NCI-H2227 treated with DMSO at 0.1 percent for 48 hours (cell line): ENCODE measurements at regions not wholly inside any gene's neighbourhood (a gene's known extent, or its start where the extent isn't known, plus 50 kb on each side); places are given as distances from the start of the nearest gene placed in this dataset.

Experiments used
- DNase-seq: peaks from one replicate; lab custom pipeline; 2025; lab: John Stamatoyannopoulos, UW

DNA sequence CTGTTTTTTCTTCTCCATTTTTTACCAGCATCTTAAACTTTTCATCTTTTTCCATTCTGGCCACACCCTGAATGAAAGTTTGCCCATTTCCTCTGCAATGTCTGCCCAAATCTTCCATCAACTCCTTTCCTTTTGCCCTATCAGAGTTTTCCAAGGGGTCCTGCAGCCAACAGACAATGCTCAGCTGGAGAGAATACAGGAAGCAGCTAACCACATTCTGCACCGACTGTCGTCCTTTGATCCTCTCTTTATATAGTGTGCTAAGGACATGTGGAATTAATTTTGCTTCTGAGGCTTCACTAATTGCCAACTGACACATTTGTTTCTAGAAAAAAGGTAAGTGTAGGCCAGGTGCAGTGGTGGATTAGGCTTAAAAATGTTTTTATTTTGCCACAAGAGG, 50.5 kb upstream of the DLX2 start:
- no peak for DNase-seq

DNA sequence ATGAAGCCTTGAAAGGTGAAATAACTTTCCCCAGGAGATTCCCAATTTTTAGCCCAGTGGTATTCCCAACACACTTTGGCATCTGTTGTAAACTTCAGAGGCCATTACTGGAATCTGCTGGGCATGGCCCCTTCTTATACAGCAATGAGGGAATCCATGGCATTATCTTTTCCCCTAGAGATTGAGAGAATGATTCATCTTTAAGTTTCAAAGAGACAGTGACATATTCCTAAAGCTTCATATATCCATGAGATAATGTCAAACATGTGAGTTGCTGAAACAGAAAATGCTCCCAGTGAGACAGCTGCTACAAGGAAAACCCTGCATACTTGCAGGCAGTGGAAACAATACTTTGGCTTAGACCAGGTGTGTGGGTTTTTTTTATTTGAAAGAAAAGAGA, 51.1 kb upstream of the DLX2 start:
- DNase-seq, result no peak

DNA sequence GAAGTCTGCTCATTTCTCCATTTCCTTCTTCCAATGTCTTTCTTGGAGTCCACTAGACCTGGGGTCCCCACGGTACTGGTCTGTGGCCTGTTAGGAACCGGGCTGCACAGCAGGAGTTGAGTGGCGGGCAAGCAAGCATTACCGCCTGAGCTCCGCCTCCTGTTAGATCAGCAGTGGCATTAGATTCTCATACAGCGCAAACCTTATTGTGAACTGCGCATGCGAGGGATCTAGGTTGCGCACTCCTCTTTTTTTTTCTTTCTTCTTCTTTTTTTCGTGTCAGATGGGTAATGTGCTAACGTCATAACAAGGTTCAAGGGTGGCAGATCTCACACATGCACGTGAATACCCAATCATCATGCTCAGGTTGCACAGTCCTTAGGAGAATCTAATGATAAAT, 53.1 kb upstream of the DLX2 start:
- DNase-seq, result no peak

DNA sequence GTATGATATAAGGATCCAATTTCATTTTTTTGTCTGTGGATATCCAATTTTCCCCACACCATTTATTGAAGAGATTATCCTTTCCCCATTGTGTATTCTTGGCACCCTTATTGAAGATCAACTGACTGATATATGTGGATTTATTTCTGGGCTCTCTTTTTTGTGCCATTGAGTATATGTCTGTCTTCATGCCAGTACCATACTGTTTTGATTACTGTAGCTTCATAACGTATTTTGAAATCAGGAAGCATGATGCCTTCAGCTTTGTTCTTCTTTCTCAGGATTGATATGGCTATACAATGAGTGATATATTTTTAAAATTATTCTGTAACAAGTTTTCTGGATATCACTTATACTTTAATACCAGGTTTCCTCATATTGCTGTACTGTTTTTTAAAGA, 58.1 kb upstream of the DLX2 start:
- DNase-seq, result no peak

DNA sequence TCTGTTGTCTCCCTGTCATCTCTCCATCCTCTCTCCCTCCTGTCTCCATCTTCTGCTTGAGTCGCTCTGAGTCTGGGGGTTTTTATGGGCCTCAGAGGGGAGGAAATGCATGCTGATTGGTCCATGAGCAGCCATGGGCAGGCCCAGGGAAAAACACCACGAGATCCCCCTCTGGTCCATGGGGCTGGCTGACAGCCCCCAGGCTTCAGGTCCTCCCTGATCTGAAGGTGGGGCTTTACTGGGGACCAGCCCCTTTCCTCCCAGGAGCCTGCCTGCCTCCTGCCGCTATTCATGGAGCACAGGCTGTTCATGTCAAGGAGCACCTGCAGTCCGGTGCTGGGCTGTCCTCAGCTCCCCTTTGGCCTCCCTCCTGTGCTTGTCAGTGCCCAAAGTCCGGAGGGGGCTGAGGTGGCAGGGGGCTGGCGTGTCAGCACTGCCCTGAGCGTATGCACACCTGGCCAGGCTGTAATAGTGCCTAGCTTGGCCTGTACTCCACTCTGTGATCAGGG, 59.6 kb upstream of the DLX2 start:
- no peak for DNase-seq

DNA sequence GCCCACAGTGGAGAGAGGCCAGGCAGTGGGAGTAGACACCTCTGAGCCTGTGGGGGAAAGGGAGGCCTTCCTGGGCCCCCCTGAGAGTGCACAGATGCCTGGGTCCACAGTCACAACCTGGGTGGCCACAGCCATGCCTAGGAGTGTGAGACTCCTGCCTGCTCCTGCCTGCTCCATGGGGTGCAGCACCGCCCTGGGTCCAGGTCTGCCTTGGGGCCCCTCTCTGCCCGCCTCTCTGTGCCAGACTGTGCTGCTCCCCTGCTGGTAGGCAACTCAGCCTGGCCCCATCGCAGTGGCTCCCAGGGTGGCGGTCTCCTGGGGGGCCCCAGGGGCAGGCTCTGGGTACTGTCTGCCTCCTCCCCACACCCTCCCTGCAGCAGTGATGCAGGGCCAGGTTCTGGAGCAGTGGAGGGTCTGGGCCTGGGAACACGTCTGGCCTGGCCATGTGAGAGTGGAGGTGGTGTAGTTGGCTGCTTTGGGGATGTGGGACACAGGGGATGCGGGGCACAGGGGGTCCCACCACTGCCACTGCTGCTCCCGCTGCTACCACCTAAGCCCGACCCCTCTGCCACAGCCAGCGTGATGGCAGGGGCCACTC, 60.1 kb upstream of the DLX2 start:
- no peak for DNase-seq

DNA sequence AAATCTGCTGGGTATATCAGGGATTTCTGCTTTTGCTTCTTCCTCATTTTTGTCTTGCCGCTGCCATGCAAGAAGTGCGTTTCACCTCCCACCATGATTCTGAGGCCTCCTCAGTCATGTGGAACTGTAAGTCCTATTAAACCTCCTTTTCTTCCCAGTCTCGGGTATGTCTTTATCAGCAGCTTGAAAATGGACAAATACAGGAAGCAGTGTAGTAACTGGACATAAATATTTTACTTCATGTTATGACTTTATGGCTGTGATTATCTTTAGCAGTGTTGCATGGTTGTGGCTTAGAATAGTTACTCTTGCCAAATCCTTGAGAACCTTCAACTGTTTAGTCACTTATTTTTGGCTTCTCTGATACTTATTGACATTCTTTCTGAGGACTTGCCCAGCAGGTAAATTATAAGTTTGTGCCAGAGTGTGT, 66.2 kb upstream of the DLX2 start:
- peak; percentile 25 for DNase-seq

DNA sequence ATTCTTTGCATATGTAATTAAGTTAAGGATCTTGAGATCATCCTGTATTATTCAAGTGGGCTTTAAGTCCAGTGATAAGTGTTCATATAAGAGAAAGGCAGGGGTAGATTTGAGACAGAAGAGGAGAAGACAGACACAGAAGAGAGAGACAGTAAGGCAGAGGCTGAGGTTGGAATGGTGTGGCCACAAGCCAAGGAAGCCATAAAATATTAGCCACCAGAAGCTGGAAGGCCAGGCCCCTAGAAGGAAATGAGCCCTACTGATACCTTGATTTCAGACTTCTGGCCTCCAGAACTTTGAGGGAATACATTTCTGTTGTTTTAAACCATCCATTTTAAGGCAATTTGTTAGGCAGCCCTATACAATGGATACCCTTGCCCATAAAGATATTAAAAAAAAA, 66.9 kb upstream of the DLX2 start:
- DNase-seq, result no peak

DNA sequence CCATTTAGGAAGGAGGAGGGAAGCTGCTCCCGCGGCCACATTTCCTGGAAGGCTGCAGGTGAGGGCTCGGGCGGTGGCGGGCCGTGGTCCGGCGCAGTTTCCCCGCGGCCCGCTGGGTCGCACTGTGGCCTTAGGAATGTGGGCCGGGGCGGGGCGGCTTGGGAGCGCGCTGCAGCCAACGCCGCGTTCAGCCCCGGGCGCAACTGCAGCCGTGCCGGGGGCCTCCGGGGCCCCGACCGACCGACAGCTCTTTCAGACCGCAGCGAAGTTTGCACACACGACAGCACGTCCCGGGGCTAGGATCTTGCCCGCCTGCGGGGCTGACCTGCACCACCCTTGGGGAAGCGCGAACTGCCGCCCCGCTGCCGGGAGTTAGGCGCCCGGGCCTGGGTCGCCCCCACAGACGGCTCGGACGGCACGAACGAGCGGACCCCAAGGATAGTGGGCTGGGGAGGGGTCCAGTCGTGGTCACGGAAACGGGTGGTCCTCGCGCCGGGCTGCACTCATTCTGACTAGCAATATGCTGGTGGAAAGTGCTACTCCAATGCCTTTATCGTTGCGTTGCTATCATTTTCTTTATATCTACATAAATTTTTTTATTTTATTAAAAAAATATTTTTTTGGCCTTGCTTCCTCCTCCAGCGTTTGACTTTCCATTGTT, 69.9 kb upstream of the DLX2 start:
- peak; percentile 83 for DNase-seq

DNA sequence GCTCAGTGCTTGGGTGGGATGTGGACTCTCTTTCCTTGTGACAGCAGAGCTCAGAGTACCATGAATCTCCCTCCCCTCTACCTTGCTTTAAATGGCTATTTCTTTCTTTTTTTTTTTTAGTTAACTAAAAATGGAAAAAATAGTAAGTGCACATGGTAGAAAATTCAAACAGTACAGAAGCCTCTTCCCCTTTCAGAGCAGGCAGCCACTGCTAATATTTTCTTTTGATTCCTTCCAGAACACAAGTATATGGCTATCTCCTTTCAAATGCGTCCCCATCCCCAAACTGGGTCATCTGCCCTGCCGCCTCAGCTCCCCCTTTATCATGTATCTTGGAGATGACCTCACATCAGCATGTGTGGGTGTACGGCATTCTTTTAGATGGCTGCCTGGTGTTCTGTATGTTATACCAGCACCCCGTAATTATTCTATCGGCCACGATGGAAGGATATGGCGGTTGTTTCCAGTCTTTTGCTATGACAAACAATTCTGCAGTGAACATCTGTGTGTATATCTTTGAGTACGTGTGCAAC, 70.5 kb upstream of the DLX2 start:
- peak; percentile 62 for DNase-seq

DNA sequence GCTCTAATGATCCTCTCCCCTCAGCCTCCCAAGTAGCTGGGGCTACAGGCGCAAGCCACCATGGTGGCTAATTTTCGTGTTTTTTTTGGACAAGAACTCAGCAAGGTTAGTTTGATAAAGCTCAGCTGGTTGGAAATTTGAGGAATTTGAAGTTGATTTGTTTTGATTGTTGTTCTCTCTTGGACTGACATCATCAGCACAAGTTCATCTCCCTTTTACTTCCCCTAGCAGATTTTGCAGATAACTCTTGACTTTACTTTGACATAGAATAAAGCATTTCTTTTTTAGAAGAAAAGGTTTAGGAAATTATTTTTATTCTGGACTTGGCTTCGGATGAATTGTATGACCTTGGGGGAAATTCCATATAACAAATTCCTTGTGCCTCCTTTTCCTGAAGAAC, 74.9 kb upstream of the DLX2 start:
- no peak for DNase-seq

DNA sequence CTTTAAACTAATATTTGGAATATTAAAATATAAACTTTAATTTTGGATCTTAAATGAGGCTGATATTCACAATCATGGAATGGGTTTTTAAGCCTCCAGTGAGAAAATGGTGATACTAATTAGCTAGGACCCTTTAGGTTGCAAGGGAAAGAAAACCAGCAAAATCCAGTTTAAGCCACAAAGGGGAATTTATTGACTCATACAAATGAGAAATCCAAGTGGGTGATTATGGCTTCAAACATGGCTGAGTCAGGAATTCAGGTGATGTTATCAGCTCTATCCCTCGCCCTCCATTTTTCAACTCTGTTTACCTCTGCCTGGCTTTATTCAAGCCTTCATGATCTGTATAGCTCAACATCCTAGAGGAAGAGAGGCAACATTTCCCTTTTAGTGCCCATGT, 75.3 kb upstream of the DLX2 start:
- no peak for DNase-seq

DNA sequence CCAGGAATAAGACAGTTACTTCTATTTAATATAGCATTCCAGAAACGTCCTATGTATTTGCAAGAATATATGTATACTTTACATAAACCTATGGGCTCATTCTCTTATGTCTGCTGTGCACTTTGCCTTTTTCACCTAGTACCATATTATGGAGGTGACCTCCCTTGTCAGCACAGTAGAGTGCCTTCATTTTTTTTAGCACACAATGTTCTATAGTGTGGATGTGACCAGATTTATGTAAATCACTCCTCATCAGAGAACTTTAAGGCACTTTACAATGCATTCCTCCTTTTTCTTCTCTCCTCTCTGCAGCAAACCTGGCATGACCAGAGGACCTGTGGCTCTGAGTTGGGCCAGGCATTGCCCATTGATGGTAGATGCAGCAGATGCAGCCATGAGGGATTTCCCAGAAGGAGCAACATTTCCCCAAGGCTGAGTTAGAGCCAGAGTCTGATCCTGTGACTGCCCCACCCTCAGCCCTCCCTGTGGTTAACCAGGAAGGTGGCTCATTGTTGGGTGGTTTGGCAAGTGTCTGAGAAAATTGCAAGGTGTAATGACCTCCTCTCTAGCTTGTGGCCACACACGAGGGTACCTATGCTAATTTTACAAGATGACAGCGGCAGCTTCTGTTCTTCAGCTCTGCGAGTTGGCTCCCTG, 76.5 kb upstream of the DLX2 start:
- no peak for DNase-seq

DNA sequence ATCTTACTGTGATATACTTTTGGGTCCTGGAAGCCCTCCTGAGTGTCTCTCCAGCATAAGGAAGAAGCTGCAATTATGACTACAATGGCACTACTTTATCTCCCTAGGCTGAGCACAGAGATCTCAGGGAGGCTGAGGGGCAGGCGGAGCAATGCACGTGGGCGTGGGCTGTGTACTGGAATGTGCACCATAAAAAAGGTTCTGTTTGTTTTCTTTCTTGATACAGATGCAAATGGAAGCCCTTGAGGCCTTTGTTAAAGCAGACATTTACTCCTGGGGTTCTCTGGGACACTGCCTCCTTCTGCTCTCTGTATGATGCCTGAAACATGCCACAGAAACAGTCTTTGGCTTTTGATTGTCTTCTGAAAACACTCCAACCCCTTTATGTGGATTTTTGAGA, 79.1 kb upstream of the DLX2 start:
- no peak for DNase-seq

DNA sequence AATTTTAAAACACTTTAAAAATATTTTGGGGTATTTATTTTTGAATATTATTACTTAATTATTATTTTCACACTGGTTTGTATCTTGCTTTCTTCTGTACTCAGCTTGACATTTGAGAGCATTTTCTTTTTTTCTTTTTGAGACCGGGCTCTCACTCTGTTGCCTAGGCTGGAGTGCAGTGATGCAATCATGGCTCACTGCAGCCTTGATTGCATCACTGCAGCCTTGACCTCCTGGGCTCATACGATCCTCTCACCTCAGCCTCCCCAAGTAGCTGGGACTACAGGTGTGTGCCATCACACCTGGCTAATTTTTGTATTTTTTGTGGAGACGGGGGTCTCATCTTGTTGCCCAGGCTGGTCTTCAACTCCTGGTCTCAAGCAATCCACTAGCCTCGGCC, 79.9 kb upstream of the DLX2 start:
- DNase-seq, result no peak

DNA sequence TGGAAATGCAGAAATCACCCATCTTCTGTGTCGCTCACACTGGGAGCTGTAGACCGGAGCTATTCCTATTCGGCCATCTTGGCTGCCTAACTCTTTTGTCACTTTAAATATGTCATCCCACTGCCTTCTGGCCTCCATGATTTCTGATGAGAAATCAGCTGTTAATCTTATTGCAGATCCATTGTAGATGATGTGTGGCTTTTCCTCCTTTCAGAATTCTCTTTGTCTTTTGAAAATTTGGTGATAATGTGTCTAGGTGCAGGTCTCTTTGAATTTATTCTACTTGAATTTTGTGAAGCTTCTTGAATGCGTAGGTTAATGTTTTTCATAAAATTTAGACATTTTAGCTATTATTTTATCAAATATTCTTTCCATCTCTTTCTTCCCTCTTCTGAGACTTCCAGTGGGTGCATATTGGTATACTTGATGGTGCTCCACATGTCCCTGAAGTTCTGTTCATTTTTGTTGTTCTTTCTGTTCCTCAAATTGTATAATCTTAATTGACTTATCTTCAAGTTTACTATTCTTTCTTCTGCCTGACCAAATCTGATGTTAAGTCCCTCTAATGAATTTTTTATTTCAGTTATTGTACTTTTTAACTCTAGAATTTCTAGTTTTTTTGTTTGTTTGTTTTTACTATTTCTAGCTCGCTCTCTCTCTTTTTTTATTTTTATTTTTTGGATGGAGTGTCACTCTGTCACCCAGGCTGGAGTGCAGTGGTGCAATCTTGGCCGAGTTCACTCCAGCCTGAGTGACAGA, 90.8 kb upstream of the DLX2 start:
- DNase-seq, result no peak

DNA sequence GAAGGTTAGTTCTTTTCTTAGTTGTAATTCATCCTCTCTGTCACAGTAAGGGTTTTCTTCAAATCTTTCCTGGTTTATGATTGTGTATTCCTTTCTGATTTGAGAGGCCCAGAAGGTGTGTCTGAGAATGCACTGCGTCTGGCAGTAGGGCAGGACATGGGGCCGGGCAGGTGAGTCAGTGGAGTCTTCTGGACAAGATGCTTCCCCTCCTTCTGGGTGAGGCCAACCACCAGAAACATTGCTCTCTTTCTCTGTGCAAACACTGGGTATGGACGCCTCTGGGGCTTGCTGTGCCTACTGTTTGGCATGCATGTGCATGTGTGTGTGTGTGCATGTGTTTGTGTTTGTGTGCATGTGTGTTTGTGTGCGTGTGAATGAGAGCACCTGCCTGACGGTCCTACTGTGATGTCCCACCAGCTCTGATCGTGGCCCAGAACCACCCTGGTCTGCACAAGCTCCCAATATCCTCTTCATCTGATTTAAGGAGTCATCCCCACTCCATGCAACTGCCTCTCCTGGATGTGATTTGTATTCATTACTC, 93.2 kb upstream of the DLX2 start:
- DNase-seq, result no peak

DNA sequence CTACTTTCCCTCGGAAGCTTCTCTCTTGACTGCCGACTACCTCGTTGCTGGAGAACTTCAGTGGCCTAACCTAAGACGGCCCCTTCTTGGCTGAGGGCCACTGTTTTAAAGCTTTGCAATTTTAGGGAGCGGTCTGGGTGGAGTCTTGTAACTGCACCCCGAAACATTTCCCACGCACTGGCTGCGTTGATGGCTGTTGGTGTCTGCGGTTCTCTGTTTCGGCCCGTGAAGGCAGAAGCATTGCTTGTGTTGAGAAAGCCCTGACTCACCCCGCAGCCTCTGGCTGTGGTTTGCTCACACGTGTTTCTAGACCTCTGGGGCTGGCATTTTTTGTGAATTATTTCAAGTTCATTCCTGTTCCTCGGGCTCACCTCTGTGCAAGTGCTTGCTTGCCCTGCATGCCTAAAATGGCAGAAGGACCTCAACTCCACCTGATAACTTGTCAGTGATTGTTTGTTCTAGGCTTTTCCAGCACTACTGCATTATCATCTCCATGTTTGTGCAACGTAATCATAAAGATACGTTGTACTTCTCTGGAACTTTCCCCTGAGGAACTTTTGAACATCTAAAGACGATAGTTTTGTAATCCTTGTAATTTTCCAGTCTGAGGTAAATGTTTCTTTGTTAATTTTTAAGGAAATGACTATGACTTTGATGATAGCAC, 94.2 kb upstream of the DLX2 start:
- no peak for DNase-seq

DNA sequence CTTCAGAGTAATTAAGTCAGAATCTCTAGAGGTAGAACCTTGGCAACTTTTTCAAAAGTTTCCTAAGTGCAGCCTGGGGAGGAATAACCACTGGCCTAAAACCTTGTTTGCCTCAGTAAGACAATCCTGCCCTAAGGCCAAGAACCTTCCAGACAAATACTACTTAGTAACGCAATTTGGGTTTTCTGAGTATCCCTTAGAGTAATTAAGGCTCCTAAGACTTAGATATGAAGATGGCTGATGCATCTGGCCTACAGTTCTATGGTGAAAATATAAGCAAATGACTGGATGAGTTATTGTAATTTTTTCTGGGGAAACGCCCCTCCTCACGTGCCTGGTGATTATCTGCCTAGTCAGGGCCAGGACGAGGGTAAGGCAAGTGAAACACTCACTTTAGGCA, 95.7 kb upstream of the DLX2 start:
- DNase-seq, result no peak

DNA sequence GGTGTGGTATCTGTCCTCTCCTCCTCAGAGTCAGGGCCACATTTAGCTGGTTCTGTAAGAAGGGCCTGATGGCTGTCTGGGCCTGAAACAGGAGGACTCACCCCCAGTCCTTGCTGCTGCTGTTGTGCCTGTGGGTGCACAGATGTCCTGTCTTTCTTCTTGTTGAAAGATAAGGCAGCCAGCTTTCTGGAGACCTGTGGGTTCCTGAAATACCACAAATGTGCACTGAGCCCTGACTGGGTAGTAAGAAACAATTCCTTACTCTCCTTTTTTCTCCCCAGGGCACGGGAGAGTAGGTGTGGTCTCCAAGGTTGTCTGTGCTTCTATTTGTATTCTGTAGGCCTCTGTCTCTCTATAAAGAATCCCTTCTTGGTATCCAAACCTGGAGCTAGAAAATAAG, 96.2 kb upstream of the DLX2 start:
- DNase-seq, result no peak

DNA sequence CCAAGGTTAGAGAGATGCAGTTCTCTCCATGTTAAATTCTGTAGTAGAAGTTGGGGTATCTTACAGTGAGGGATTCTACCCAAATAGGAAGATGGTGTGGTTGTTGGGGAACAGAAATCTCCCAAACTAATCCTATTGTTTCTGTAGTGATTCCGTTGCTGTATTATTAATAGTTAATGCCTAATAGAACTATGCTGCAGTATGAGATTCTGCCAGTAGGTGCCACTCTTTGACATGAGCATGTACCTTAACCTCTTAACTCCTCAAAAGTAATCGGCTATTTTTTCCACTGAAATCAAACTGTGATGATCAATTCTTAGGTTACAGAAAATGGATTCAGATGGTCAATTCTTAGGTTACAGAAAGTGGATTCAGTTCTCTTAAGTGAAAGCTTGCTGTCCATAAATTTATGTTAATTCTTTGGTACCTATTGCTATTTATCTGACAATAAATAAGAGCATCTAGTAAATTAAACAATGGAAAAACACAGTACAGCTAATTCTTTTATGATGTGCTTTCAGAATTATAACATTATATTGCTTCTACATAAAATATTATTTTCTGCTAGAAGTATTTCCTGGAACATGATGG, 97.9 kb upstream of the DLX2 start:
- no peak for DNase-seq
